ENCODE measurements at regions not wholly inside any gene's neighbourhood (a gene's known extent, or its start where the extent isn't known, plus 50 kb on each side); places are given as distances from the start of the nearest gene placed in this dataset.
"Not testable (repeated sequence)": the region's sequence is repeated elsewhere in the genome, so short reads cannot be mapped to it uniquely, and the experiment has no call there.

DNA sequence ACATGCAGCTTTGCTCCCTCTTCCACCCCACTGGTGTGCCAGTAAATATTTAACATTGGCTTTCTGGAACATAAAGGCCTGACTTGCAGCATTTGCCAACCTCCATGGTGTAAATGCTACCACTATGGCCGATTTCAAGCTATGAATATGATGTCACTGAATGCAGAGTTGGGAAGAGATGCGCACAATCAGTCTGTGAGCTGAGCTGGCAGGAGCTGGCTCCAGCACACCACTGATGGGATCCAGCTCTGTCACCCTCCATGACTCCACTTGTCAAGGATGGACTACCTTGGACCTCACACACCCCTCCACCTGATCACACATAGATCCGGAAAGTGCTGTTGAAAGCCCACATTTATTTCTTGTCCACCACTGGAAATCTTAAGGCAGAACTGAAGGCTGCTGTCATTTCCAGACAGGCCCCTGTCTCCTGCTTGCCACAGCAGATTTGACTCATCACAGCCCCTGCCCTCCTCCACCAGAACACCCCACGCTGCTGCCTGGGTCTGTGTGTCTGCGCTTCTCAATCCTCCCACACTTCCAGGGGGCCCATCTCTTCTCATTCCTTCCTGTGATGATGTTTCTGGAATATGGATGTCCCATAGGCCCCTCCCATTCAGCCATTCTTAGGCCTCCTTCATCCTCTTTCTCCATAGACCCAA is 82.2 kb upstream of the BCAR3 start:
- CTCF ChIA-PET: no interaction called here
- TF ChIP-seq, protein P1, sequence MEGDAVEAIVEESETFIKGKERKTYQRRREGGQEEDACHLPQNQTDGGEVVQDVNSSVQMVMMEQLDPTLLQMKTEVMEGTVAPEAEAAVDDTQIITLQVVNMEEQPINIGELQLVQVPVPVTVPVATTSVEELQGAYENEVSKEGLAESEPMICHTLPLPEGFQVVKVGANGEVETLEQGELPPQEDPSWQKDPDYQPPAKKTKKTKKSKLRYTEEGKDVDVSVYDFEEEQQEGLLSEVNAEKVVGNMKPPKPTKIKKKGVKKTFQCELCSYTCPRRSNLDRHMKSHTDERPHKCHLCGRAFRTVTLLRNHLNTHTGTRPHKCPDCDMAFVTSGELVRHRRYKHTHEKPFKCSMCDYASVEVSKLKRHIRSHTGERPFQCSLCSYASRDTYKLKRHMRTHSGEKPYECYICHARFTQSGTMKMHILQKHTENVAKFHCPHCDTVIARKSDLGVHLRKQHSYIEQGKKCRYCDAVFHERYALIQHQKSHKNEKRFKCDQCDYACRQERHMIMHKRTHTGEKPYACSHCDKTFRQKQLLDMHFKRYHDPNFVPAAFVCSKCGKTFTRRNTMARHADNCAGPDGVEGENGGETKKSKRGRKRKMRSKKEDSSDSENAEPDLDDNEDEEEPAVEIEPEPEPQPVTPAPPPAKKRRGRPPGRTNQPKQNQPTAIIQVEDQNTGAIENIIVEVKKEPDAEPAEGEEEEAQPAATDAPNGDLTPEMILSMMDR (conservative IDR thresholded peaks at IDR 0.05; ENCODE audit: low read depth): no peak
- DNase-seq (ENCODE audit: low spot score): no peak
- peak overlapping the region; percentile 62 for H3K27ac ChIP-seq
- POLR2A ChIA-PET (ENCODE audit: low non-redundant PET): no interaction called here

DNA sequence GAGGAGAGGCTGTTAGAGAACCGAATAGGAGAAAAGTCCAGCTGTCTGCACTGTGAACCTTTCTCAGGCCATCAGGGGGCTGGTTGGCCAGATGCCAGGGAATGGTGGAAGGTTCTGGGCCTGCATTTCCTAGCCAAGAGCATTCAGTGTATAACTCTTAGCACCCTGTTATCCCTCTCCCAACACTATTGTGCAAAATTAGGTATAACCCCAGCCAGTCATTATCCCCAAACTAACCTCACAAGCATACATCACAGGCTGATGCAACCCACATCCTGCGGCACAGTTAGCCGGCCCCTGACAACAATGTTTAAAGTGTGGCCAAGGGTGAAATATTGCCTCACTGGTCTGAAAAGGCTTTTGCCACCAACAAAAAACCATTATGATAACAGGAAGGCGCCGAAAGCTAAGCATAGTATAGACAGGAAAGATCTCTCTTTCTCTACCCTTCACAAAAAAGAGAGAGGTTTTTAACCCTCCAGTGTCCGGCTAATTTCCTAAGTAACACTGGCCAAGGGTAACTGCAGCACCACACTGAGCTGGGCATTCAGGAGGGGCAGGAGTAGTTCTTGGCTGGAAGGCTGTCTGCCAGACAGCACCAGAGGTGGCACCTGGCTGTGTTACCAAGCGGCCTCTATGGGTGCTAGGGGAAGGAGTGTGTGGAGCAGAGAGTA is 77.3 kb upstream of the BCAR3 start:
- peak overlapping the region; percentile 37 for H3K27ac ChIP-seq
- TF ChIP-seq, protein P1 (conservative IDR thresholded peaks at IDR 0.05; ENCODE audit: low read depth): no peak
- DNase-seq (ENCODE audit: low spot score): no peak
- CTCF ChIA-PET: interaction anchor here (0.6 kb wide), 2 partner anchors 113 to 134 kb away, joined by 3 read pairs; no protein-coding TSS in a partner anchor
- POLR2A ChIA-PET (ENCODE audit: low non-redundant PET): no interaction called here

- ChIA-PET CTCF (interaction anchor here (0.9 kb wide), 1 partner anchor 13 kb away, joined by 3 read pairs; no protein-coding TSS in a partner anchor), POLR2A (ENCODE audit: low non-redundant PET) (no interaction called here)
- no peak for DNase-seq (ENCODE audit: low spot score)
- TF ChIP-seq, protein P1 (conservative IDR thresholded peaks at IDR 0.05; ENCODE audit: low read depth): no peak
- H3K27ac ChIP-seq: peak overlapping the region; percentile 58
Observed at GRCh38 chr1:93757256-93758036, 75.8 kb upstream of the BCAR3 start.

- TF ChIP-seq, protein P1 (conservative IDR thresholded peaks at IDR 0.05; ENCODE audit: low read depth): no peak
- DNase-seq (ENCODE audit: low spot score): no peak
- POLR2A ChIA-PET (ENCODE audit: low non-redundant PET): no interaction called here
- CTCF ChIA-PET: interaction anchor here (0.6 kb wide), 1 partner anchor 25 kb away, joined by 3 read pairs; no protein-coding TSS in a partner anchor
- H3K27ac ChIP-seq: peak overlapping the region; percentile 58
Observed at GRCh38 chr1:93756657-93757056, 75.0 kb upstream of the BCAR3 start.

- DNase-seq (ENCODE audit: low spot score); H3K27ac ChIP-seq; POLR2A ChIA-PET (ENCODE audit: low non-redundant PET): not testable (repeated sequence)
- CTCF ChIA-PET: interaction anchor here (0.6 kb wide), 1 partner anchor 58 kb away, joined by 3 read pairs; no protein-coding TSS in a partner anchor
Observed at GRCh38 chr1:93755251-93755715, 73.6 kb upstream of the BCAR3 start.

- CTCF ChIA-PET: no interaction called here
- peak overlapping the region; percentile 3; the same call in 1 of the 2 replicates for H3K27ac ChIP-seq
- POLR2A ChIA-PET (ENCODE audit: low non-redundant PET): no interaction called here
- no peak for DNase-seq (ENCODE audit: low spot score)
- TF ChIP-seq, protein P1 (conservative IDR thresholded peaks at IDR 0.05; ENCODE audit: low read depth): no peak
Observed at GRCh38 chr1:93753791-93754763, 72.4 kb upstream of the BCAR3 start.

Measured in RWPE1 (cell line).